Neutrophil (primary cell): ENCODE measurements at regions not wholly inside any gene's neighbourhood (a gene's known extent, or its start where the extent isn't known, plus 50 kb on each side); places are given as distances from the start of the nearest gene placed in this dataset.
"Not testable (repeated sequence)": the region's sequence is repeated elsewhere in the genome, so short reads cannot be mapped to it uniquely, and the experiment has no call there.

Experiments used
- H3K27ac ChIP-seq: fragments of 200-600 bp; sonication (generic); 2 replicates; pipeline ENCODE4 v1.5.1; 2016; ENCODE audit warnings: mild to moderate bottlenecking, moderate library complexity
- H3K27me3 ChIP-seq: fragments of 200-600 bp; sonication (generic); 2 replicates; pipeline ENCODE4 v1.6.0; 2016; ENCODE audit warnings: mild to moderate bottlenecking
- H3K36me3 ChIP-seq: fragments of 200-600 bp; sonication (generic); 2 replicates; pipeline ENCODE4 v1.5.1; 2017
- H3K4me1 ChIP-seq, 2 experiments: fragments of 200-600 bp in 1 of 2; sonication (generic) in 1 of 2; 1 replicate in 1 of 2; 2 replicates in 1 of 2; pipeline versions ENCODE4 v1.5.1 to v1.6.1; 2013 to 2016; ENCODE audit warnings: low read depth in 1 of 2, low read length in 1 of 2, mild to moderate bottlenecking in 1 of 2, moderate library complexity in 1 of 2; ENCODE audit not compliant: control insufficient read depth in 1 of 2, insufficient read depth in 1 of 2
- H3K4me3 ChIP-seq, 2 experiments: fragments of 200-600 bp in 1 of 2; sonication (generic) in 1 of 2; 1 replicate in 1 of 2; 2 replicates in 1 of 2; pipeline ENCODE4 v1.5.1; 2013 to 2016; ENCODE audit warnings: low read depth in 1 of 2, low read length in 1 of 2, mild to moderate bottlenecking in 1 of 2, moderate library complexity in 1 of 2
- H3K9me3 ChIP-seq: fragments of 200-600 bp; sonication (generic); 2 replicates; pipeline ENCODE4 v1.5.1; 2016

DNA sequence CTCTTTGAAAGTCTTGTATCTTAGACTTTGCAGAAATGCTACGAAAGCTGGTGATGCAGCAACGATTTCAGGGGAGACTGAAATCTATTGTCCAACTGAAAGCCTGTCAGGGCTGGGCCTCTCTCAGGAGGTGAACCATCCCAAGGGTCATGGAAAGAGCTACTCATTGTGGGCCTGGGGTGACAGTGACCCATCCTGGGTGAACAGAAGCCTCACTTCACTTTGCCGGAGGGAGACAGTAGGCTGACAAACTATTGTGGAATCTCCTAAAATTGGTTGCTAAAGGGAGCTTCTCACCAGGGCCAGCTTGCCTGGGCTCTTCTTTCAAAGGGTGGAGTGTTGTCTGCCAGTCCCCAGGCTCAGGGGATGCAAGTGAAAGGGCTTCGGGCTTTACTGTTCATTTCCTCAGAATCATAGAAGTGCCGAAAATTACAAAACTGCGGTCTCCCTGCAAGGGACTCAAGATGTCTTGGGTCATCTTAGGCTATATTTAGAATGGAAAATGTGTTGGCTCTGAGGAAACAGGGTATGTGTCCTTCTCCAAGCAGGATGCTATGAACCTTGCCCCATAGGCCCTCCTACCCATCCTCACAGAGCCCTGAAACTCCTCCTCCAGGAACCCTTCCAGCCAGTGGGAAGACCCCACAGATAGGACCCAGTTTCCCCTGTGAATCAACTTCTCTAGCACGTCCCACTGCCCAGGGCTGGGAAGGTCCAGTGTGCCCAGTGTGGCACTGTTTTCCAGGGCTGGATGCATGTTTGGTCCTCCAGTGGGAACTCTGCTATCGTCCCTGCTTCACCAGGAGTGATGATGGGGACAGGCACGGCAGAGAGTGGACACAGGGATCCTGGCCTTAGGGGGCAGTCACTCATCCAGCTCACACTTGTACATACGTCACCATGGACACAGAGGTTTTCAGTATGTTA is 173.4 kb upstream of the PLGLB2 start:
- Histone ChIP-seq H3K4me1 (peaks cover 10 to 15% of the 10 kb centered on the region in 2 experiments), H3K27ac (peak overlapping the region; percentile 55)
- H3K36me3 ChIP-seq, H3K9me3 ChIP-seq, H3K4me3 ChIP-seq, H3K27me3 ChIP-seq: not testable (repeated sequence)

DNA sequence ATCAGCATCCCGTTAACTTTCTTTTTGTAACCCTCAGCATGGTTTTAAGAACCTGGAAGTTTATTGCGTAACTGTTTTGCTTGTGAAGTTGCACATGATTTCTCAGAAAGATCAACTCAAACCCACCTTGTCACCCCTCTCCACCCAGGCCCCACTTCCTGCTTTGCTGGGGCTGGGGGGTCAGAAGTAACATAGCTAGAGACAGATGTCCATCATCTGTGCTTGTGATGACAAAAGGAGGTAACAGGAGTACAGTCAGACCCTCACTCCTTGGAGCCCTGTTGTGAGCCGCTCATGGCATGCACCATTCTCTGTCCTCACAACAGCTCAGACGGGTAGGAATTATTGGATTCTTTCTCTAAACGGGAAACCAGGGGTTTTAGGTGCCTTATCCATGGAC is 172.7 kb upstream of the PLGLB2 start:
- not testable (repeated sequence) for H3K4me3 ChIP-seq, H3K27me3 ChIP-seq, H3K9me3 ChIP-seq, H3K36me3 ChIP-seq
- peak overlapping the region; percentile 55 for H3K27ac ChIP-seq
- H3K4me1 ChIP-seq, result peaks cover 10 to 15% of the 10 kb centered on the region in 2 experiments

DNA sequence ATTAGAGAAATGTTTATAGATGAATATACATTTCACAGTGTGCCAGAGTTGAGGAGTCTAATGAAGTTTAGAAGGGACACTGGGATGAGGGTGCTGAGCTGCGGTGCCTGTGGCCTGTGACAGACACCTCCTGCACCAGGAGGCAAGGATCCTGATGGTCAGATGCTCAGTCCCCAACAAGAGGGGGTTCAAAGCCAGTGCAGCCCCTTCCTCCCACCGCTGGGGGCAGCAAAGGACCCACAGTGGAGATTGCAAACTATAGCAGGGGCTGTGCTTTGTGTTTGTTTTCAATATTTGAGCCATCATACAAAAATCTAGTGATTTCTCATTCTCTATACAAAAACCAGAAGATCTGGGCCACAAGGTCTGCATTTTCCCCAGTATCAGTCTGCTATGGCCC is 170.5 kb upstream of the PLGLB2 start:
- not testable (repeated sequence) for H3K4me3 ChIP-seq, H3K9me3 ChIP-seq, H3K27me3 ChIP-seq, H3K36me3 ChIP-seq, H3K27ac ChIP-seq
- H3K4me1 ChIP-seq, result peaks cover 10 to 15% of the 10 kb centered on the region in 2 experiments

DNA sequence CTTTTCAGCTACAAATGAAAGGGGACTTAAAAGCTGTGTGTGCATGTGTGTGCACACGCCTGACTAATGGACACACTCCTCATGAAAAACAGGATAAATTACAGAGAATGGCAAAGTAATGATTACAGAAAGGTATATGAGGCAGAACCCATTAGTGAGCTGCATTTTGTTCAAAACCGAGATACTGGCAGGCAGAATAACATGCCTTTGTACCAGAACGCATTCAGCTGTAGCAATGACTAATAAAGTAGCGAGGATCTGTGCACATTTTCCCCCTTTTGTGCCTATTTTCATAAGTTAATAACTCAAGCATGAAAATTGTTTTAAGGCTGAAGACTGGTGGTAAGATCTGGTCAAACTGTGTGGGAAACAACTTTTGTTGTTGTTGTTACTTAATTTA is 165.7 kb upstream of the PLGLB2 start:
- not testable (repeated sequence) for H3K4me3 ChIP-seq, H3K9me3 ChIP-seq

DNA sequence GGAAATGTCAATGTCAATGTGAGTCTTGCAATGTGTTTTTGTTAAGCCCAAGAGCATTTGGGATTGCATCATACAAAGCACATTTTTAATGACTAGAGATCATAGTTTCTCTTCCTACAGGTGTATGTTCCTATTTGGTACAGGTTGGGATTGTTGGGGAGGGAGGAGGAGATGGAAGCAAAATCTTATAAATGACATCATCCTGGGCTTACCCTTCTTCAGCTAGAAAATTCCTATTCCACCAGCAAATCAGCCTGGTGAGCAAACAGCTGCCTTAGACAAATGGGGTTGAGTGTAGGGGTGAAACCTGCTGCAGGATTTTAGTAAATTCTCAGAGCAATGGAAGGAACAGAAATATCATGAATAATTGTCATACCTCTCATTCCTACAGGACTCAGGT is 165.3 kb upstream of the PLGLB2 start:
- not testable (repeated sequence) for H3K9me3 ChIP-seq, H3K4me3 ChIP-seq, H3K4me1 ChIP-seq, H3K27ac ChIP-seq, H3K36me3 ChIP-seq
- H3K27me3 ChIP-seq, result peaks cover 14% of the 10 kb centered on the region

More for the DNA sequence above, 165.7 kb upstream of the PLGLB2 start:
- peaks cover 14% of the 10 kb centered on the region for H3K27me3 ChIP-seq
- not testable (repeated sequence) for H3K36me3 ChIP-seq, H3K27ac ChIP-seq, H3K4me1 ChIP-seq

DNA sequence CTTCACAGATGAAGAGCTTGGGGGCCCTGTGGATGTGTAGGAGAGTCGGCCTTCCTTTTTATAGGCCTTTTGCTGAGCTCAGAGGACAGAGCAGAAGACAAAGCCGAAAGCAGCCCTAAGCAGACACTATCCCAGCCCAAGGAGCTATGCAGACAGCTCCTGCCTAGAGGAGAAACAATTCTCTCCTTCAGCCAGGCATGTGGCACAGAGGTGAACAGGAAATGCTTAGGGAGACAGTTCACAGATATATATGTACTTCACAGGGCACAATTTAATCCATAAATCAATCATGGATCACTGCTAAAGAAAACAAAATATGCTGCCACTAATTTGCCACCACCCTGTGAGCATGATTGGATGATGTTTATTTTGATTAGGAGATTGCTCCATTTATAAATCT is 164.5 kb upstream of the PLGLB2 start:
- not testable (repeated sequence) for H3K4me1 ChIP-seq, H3K27ac ChIP-seq, H3K36me3 ChIP-seq, H3K9me3 ChIP-seq, H3K4me3 ChIP-seq
- H3K27me3 ChIP-seq, result peaks cover 14% of the 10 kb centered on the region

DNA sequence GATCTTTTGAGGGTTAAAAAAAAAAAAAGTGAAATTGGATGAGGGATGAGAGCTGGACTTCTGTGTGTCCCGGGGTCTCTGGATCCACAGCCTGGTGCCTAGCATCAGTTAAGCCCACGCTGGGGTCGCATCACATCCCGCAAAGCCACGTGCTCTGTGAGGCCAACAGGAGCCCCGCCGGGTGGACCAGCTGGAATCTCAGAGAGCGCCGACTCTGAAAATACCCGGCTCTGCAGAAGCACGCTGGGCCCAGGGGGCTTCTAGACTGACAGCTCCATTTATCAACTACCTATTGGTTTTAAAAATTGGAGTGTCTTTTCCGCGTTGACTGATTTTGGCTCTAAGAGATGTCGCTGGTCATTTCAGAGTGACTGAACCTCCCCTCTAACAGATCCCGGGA is 164.1 kb upstream of the PLGLB2 start:
- H3K27me3 ChIP-seq, result peaks cover 14% of the 10 kb centered on the region
- not testable (repeated sequence) for H3K27ac ChIP-seq, H3K9me3 ChIP-seq, H3K4me3 ChIP-seq, H3K4me1 ChIP-seq, H3K36me3 ChIP-seq

DNA sequence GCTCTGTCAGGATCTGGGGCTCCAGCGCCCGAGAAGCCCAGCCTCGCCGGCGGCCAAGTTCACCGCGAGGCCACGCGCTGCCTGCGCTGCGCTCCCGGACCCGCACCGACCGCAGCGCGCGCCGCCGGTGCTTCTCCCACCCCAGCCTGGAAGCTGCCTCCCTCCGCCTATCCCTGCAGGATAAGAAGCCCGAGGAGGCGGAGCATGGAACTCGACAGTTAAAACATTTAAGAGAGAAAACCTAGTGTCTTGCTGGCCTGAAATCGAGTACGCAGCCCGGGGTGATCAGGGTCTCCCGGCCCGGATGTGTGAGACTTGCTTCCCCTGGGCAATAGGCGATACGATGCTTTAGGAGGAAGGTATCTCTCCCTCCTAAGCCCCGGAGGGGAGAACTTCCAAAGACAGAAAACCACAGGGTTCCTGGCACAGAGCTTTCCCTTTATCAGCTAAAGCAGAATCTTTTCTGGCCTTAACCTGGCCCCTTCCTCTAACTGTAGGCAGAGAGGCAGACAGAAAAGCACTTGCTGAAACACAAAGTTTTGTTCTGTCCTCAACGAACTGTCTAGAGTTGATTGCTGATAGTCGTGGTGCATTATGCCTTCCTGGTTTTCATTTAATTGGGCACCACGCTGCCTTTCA is 163.5 kb upstream of the PLGLB2 start:
- not testable (repeated sequence) for H3K4me1 ChIP-seq, H3K27ac ChIP-seq, H3K4me3 ChIP-seq, H3K9me3 ChIP-seq, H3K36me3 ChIP-seq
- peaks cover 14% of the 10 kb centered on the region for H3K27me3 ChIP-seq

DNA sequence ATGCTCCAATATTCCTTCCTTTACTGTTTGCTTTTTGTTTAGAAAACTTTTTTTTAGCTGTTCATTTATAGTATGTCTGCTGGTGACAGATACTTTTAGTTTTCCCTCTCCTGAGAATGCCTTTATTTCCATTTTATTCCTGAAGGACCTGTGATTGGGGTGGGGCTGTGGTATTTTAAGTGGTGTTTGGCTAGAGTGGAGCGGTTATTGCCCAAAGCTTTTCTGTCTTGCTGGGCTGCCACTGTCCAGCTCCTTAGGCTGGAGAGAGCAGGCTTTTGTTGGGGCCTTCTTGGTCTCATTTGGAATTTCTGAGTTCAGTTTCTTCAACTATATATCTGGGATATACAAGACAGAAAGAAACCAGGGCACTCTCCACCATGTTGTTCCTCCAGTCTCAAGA is 160.0 kb upstream of the PLGLB2 start:
- H3K9me3 ChIP-seq, H3K4me3 ChIP-seq: not testable (repeated sequence)

DNA sequence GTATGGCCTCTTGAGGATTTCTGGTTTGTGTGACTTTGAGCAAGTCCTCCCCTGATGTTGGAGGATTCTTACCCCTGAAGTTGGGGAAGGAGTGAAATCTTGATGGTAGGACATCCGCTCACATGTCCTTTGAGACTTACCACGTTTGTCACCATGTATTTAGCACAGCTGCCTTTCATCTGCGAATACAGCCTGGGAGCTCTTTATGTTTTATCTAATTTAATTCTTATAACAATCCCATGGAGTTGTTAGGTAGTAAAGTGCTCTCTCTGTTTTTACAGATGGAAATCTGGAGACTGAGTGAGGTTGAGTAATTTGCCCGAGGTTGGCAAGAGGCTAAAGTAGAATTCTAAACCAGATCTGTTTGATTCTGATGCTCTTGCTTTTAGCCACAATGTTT is 154.9 kb upstream of the PLGLB2 start:
- H3K27ac ChIP-seq, H3K27me3 ChIP-seq, H3K9me3 ChIP-seq, H3K4me1 ChIP-seq, H3K4me3 ChIP-seq, H3K36me3 ChIP-seq: not testable (repeated sequence)

More for the DNA sequence above, 160.0 kb upstream of the PLGLB2 start:
- H3K27me3 ChIP-seq, result peaks cover 14% of the 10 kb centered on the region
- not testable (repeated sequence) for H3K4me1 ChIP-seq, H3K36me3 ChIP-seq, H3K27ac ChIP-seq

DNA sequence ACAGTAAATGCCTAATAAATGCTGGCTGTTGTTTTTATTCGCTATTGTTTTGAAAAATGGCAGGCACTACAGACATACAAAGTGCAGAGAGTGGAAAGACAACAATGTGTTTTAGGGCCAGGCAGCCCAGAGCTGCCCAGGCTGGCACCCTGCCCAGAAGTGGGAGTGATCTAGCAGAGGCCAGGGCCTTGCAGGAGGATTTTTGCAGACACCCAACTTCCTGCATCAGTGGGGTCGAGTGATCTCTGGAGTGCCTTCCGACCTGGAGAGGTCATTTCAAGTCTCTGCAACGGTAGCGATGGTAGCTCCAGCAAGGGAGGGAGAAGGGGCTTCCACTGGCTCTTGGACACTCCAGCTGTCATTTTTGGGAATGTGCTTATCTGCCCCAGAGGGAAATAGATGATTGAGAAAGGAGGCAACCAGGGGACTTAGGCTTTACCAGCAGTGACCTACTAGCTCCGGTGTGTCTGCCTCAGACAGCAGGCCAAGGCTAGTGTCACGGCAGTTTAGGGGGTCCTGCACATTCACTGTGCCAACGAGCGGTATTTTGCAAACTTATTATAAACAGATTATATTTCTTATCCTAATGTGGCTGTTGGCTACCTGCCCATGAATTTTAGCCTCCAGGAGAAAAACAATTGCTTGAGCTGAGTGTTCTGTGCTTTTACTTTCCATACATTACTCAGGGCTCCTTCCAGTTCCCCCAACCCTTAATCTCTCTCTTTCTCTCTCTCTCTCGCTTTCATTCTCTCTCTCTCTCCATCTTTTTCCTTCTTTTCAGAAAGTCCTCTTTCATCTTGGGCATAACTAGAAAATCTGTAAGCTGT is 153.9 kb upstream of the PLGLB2 start:
- not testable (repeated sequence) for H3K27ac ChIP-seq, H3K4me1 ChIP-seq, H3K27me3 ChIP-seq, H3K36me3 ChIP-seq, H3K9me3 ChIP-seq, H3K4me3 ChIP-seq

DNA sequence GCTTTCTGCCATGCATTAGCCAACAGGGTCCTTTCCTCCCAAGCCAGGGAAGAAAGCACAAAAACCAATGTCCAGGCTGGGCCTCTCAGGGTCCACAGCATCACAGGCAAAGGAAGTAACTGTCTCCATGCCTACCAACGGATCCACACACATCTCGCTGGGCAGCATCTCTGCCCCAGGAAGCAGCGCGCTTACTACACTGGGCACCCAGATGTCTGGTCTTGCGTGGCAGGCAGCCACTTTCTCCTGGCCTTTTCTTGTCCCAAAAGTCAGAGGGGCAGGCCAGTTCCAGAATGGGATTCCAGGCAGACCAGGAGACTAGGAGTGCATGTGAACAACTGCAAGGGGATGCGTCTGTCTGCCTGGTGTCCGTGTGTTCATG is 153.3 kb upstream of the PLGLB2 start:
- not testable (repeated sequence) for H3K4me3 ChIP-seq, H3K36me3 ChIP-seq, H3K9me3 ChIP-seq, H3K4me1 ChIP-seq, H3K27me3 ChIP-seq, H3K27ac ChIP-seq

DNA sequence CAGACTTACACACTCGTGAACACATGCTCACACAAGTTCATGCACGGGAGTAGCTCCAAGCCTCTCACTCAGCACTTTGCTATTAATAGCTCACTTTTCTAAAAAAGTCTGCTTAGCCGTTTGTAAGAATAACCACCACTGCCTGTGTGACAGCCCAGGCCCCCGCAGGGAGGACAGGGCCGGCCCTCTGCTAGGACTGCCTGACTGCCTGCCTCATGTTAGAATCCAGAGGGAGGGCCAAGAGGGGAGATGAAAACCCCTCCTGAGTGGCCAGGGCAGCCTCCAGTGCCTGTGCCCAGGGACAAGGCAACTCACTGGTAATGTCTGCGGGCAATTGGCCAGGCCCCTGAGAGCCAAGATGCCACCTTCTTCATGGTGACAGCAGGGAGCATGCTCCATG is 152.9 kb upstream of the PLGLB2 start:
- not testable (repeated sequence) for H3K9me3 ChIP-seq, H3K4me3 ChIP-seq, H3K4me1 ChIP-seq, H3K27me3 ChIP-seq, H3K27ac ChIP-seq, H3K36me3 ChIP-seq
